Fibroblast of pulmonary artery (primary cell): ENCODE measurements at regions not wholly inside any gene's neighbourhood (a gene's known extent, or its start where the extent isn't known, plus 50 kb on each side); places are given as distances from the start of the nearest gene placed in this dataset.

ENCODE experiments used
- DNase-seq: peaks from one replicate; pipeline ENCODE4 v3.0.0-alpha.2; 2010; ENCODE audit warnings: low read depth
- H3K4me3 ChIP-seq: replicated peaks from 2 replicates; pipeline ENCODE4 v1.5.1; 2011; ENCODE audit warnings: low read depth, mild to moderate bottlenecking, control low read depth, low read length, moderate library complexity
- CTCF ChIP-seq: IDR thresholded peaks from 2 replicates; pipeline ENCODE4 v1.5.1; 2011; ENCODE audit warnings: mild to moderate bottlenecking, control low read depth, low read length, inconsistent platforms; ENCODE audit errors: missing control alignments

DNA sequence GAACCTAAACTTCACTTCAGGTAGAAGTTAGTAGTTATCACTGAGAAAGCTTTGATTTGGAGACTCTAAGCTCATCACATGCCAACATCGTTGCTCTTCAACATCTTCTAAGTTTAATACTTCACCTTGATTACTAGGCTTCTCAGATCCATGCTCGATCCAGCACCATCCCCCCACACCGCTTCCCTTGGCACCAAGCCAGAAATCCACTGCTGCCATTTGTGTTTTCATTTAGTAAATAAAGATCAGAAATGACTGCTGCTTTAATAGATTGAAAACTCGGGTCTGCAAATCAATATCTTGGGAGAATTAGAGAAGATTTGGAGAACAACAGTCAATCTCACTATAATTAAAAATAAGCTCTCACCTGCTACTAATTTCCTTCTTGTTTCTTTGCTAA lies 214.7 kb upstream of the NR4A3 start:
- H3K4me3 ChIP-seq: no peak overlapping the region
- DNase-seq: no peak
- no peak for TF ChIP-seq CTCF

DNA sequence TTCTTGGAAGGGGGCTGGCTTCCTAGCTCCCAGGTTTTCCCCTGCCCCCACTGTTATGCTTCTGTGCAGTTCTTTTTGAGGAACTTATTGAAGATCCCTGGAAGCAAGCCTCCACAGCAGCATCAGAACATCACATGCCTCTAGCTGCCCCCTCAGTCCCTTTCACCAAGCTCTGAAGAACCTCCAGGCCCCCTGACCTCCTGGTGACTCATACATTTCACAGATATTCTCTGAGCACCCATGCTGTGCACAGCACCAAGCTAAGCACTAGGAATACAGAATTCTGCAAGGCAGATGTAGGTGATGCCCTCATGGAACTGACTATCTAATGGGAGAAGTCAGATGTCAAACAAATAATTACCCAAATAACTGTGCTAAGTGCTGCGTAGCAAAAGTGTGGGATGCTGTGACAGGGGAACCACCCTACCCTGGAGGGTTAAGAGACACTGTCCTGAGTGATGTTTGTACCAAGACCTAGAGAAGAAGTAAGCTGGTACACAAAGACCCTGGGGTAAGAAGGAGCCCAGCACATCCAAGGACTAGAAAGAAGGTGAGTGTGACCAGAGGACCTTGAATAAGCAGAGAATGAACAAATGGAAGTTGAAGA lies 213.7 kb upstream of the NR4A3 start:
- H3K4me3 ChIP-seq: no peak overlapping the region
- no peak for TF ChIP-seq CTCF
- DNase-seq: no peak

DNA sequence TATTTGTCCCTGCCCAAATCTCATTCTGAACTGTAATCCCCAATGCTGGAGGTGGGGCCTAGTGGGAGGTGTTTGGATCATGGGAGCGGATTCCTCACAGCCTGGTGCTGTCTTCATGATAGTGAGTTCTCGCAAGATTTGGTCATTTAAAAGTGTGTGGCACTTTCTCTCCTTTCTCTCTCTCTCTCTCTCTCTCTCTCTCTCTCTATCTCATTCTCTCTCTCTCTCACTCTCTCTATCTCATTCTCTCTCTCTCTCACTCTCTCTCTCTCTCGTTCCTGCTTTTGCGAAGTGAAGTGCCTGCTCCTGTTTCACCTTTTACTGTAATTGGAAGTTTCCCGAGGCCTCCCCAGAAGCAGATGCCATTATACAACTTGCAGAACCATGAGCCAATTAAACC lies 207.3 kb upstream of the NR4A3 start:
- no peak for DNase-seq
- no peak overlapping the region for H3K4me3 ChIP-seq
- no peak for TF ChIP-seq CTCF

DNA sequence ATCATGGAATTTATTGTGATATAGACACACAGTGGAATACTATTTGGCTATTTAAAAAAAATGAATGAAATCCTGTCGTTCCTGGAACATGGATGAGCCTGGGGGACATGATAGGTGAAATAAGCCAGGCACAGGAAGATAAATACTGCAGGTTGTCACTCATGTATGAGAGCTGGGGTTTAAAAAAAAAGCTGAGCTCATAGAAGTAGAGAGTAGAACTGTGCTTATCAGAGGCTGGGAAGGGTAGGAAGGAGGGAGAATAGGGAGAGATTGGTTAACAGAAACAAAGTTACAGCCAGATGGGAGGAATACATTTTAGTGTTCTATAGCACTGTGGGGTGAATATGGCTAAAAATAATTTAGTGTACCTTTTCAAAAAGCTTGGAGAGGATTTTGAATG lies 200.6 kb upstream of the NR4A3 start:
- no peak overlapping the region for H3K4me3 ChIP-seq
- TF ChIP-seq CTCF: no peak
- DNase-seq: no peak

DNA sequence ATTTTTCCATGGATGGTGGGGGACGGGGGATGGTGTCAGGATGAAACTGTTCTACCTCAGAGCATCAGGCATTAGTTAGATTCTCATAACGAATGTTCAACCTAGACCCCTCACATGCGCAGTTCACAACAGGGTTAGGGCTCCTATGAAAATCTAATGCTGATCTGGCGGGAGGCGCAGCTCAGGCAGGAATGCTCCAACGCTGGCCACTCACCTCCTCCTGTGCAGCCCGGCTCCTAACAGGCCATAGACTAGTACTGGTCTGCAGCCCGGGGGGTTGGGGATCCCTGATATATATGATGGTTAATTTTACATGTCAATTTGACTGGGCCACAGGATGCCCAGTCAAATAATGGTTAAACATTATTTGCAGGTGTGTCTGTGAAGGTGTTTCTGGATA lies 199.0 kb upstream of the NR4A3 start:
- no peak for DNase-seq
- H3K4me3 ChIP-seq: no peak overlapping the region
- no peak for TF ChIP-seq CTCF

DNA sequence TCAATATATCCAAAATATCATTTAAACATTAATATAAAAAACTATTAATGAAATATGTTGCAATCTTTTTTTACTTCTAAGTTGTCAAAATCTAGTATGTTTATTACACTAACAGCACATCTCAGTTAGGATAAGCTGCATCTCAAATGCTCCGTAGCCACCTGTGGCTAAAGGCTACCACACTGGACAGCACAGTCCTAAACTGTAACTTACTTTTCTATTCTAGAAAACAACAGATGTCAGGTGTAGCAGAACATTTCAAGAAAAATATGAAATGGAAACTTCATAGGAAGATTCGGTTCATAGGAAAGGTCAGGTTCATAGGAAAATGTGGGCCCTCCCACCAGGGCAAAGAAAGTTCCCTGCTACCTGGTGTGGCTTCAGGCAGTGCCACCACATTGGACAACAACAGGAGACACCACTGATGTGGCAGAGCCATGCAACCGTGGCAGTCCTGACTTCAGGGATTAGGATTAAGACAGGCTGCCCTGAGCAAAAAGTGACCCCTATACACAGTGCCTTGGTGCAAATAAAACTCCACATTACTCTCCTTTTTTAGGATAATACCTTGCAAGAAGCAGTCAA lies 197.8 kb upstream of the NR4A3 start:
- DNase-seq: no peak
- TF ChIP-seq CTCF: no peak
- no peak overlapping the region for H3K4me3 ChIP-seq
